K562 (cell line): ENCODE measurements at regions not wholly inside any gene's neighbourhood (a gene's known extent, or its start where the extent isn't known, plus 50 kb on each side); places are given as distances from the start of the nearest gene placed in this dataset.

Experiments used
- ATAC-seq: fragments of 200-7000 bp; cut with Tn5 transposase; 3 replicates; pipeline ENCODE4 v1.9.1; 2020; ENCODE audit warnings: moderate library complexity
- BruUV-seq: library from RNA; stranded (reverse); fragments of 400-500 nt; replicated peaks from 2 replicates; lab custom pipeline; 2021; lab: Mats Ljungman, UMichigan
- CTCF ChIA-PET: fragments of 300-600 bp; formaldehyde crosslinking; extraction: SDS; loops from one replicate; lab custom pipeline; 2021; ENCODE audit warnings: low intra/inter-chr PET ratio; lab: Yijun Ruan, JAX
- POLR2A ChIA-PET: fragments of 300-600, 350-650 bp; sonication (Branson Sonifier 250); formaldehyde crosslinking; extraction: SDS; loops from one replicate; lab custom pipeline; 2021; ENCODE audit warnings: antibody characterized with exemption, inconsistent platforms; lab: Yijun Ruan, JAX
- DNase-seq, 4 experiments: peaks; one replicate each; pipeline versions ENCODE4 v3.0.0 to v3.0.0-alpha.2; 2011 to 2018; ENCODE audit warnings: low spot score in 3 of 4, mixed read lengths in 3 of 4; ENCODE audit errors: extremely low read depth in 1 of 4
- FAIRE-seq: peaks from 2 replicates; lab custom pipeline; 2011; peaks lifted over from hg19 to GRCh38; lab: Jason Lieb, UNC
- H2AFZ ChIP-seq: 2 replicates; pipeline ENCODE4 v1.6.0; 2011; ENCODE audit warnings: low read depth, low read length, control low read depth, inconsistent platforms
- H3K27ac ChIP-seq: fragments of 200-600 bp; 3 replicates; pipeline ENCODE4 v1.8.0; 2011; ENCODE audit warnings: low read depth, mild to moderate bottlenecking, control low read depth, inconsistent platforms, low read length, moderate library complexity, mixed read lengths; ENCODE audit errors: extremely low read depth
- H3K27me3 ChIP-seq, 2 experiments: fragments of 300-600 bp in 1 of 2; 2 replicates in 1 of 2; 3 replicates in 1 of 2; pipeline versions ENCODE4 v1.6.0 to v1.8.0; 2011; ENCODE audit warnings: inconsistent platforms in 2 of 2, low read length in 2 of 2, mild to moderate bottlenecking in 1 of 2, mixed read lengths in 1 of 2, moderate library complexity in 1 of 2; ENCODE audit not compliant: control insufficient read depth in 2 of 2, insufficient read depth in 2 of 2
- H3K36me3 ChIP-seq: fragments of 300-600 bp; 3 replicates; pipeline ENCODE4 v1.8.0; 2011; ENCODE audit warnings: mild to moderate bottlenecking, low read length, inconsistent platforms; ENCODE audit not compliant: control insufficient read depth, insufficient read depth
- H3K4me1 ChIP-seq, 2 experiments: fragments of 200-600 bp in 1 of 2; replicated peaks in 1 of 2; 2 replicates in 1 of 2; 3 replicates in 1 of 2; pipeline versions ENCODE4 v1.5.1 to v1.8.0; 2011; ENCODE audit warnings: inconsistent platforms in 2 of 2, low read length in 2 of 2, mild to moderate bottlenecking in 1 of 2, mixed read lengths in 1 of 2, moderate library complexity in 1 of 2; ENCODE audit not compliant: control insufficient read depth in 2 of 2, insufficient read depth in 2 of 2
- H3K4me2 ChIP-seq: 2 replicates; pipeline ENCODE4 v1.6.1; 2011; ENCODE audit warnings: low read length, control low read depth, inconsistent platforms, mixed read lengths; ENCODE audit not compliant: insufficient read depth
- H3K4me3 ChIP-seq: fragments of 200-600 bp; sonication (generic), shearing (Covaris generic); 2 replicates; pipeline ENCODE4 v1.5.1; 2016; ENCODE audit warnings: control low read depth, inconsistent platforms
- H3K79me2 ChIP-seq: fragments of 200-600 bp; 3 replicates; pipeline ENCODE4 v1.8.0; 2011; ENCODE audit warnings: low read length, inconsistent platforms; ENCODE audit not compliant: control insufficient read depth, insufficient read depth
- H3K9ac ChIP-seq, 2 experiments: 2 replicates each; pipeline versions ENCODE4 v1.6.0 to v1.6.1; 2011; ENCODE audit warnings: low read depth in 2 of 2, low read length in 2 of 2, control low read depth in 1 of 2, inconsistent platforms in 1 of 2, mild to moderate bottlenecking in 1 of 2, mixed read lengths in 1 of 2; ENCODE audit not compliant: insufficient read depth in 1 of 2
- H3K9me1 ChIP-seq: one replicate; pipeline ENCODE4 v1.6.0; 2011; ENCODE audit warnings: inconsistent platforms, mild to moderate bottlenecking, low read length, moderate library complexity; ENCODE audit not compliant: control insufficient read depth, insufficient read depth
- H3K9me3 ChIP-seq: replicated peaks from 2 replicates; pipeline ENCODE4 v1.5.1; 2011; ENCODE audit warnings: low read depth, low read length, inconsistent platforms; ENCODE audit not compliant: control insufficient read depth, insufficient read depth
- H4K20me1 ChIP-seq: replicated peaks from 2 replicates; pipeline ENCODE4 v1.6.1; 2011; ENCODE audit warnings: low read length, inconsistent platforms, mixed read lengths; ENCODE audit not compliant: control insufficient read depth, insufficient read depth
- BCL6 ChIP-seq: fragments of 250-450 bp; sonication (Bioruptor Pico); IDR thresholded peaks from 2 replicates; pipeline ENCODE4 v1.4.0; 2020
- GATA2 ChIP-seq: sonication (generic); formaldehyde crosslinking; IDR thresholded peaks from 2 replicates; pipeline ENCODE4 v1.4.0; 2020; ENCODE audit warnings: mild to moderate bottlenecking, missing genetic modification reagents
- HDAC2 ChIP-seq: fragments of 450-650 bp; IDR thresholded peaks from 2 replicates; pipeline ENCODE4 v1.6.1; 2016; ENCODE audit warnings: mild to moderate bottlenecking
- IRF2 ChIP-seq: sonication (generic); formaldehyde crosslinking; IDR thresholded peaks from 2 replicates; pipeline ENCODE4 v1.8.1; 2022; ENCODE audit warnings: mild to moderate bottlenecking, missing genetic modification reagents
- KAT7 ChIP-seq: sonication (generic); formaldehyde crosslinking; IDR thresholded peaks from 2 replicates; pipeline ENCODE4 v1.8.0; 2022; ENCODE audit warnings: missing genetic modification reagents, mild to moderate bottlenecking, borderline replicate concordance
- MCM3 ChIP-seq: fragments of 450-650 bp; IDR thresholded peaks from 2 replicates; pipeline ENCODE4 v1.6.1; 2016
- RAD51 ChIP-seq: fragments of 450-650 bp; IDR thresholded peaks from 2 replicates; pipeline ENCODE4 v1.7.1; 2016; ENCODE audit warnings: low read depth, mild to moderate bottlenecking, borderline replicate concordance
- RBFOX2 ChIP-seq: fragments of 200-400 bp; formaldehyde crosslinking; IDR thresholded peaks from 2 replicates; pipeline ENCODE4 v1.6.1; 2017; ENCODE audit warnings: low read depth, mild to moderate bottlenecking, low read length, moderate library complexity
- SAFB2 ChIP-seq: fragments of 200-400 bp; formaldehyde crosslinking; IDR thresholded peaks from 2 replicates; pipeline ENCODE4 v1.6.1; 2018; ENCODE audit warnings: borderline replicate concordance, low read length, low read depth, moderate library complexity; ENCODE audit not compliant: severe bottlenecking
- SETDB1 ChIP-seq: IDR thresholded peaks from one replicate; pipeline ENCODE4 v1.6.1; 2012; ENCODE audit warnings: low read length, control low read depth, inconsistent platforms
- SMAD2 ChIP-seq: fragments of 150-350 bp; IDR thresholded peaks from 2 replicates; pipeline ENCODE4 v1.6.1; 2014; ENCODE audit warnings: low read depth, mild to moderate bottlenecking, low read length
- TCF3 ChIP-seq: sonication (generic); formaldehyde crosslinking; IDR thresholded peaks from 2 replicates; pipeline ENCODE4 v1.4.0; 2020; ENCODE audit warnings: mild to moderate bottlenecking, missing genetic modification reagents
- TGIF2 ChIP-seq: sonication (generic); formaldehyde crosslinking; IDR thresholded peaks from 2 replicates; pipeline ENCODE4 v1.8.1; 2022; ENCODE audit warnings: mild to moderate bottlenecking, missing genetic modification reagents, moderate library complexity
- ZBTB17 ChIP-seq: fragments of 450-650 bp; formaldehyde crosslinking; IDR thresholded peaks from 2 replicates; pipeline ENCODE4 v1.4.0; 2020; ENCODE audit warnings: mild to moderate bottlenecking
- ZC3H11A ChIP-seq: IDR thresholded peaks from 2 replicates; pipeline ENCODE4 v1.6.1; 2012; ENCODE audit warnings: low read depth, low read length, improper control_type of control experiment
- ZEB2 ChIP-seq: fragments of 450-650 bp; IDR thresholded peaks from 2 replicates; pipeline ENCODE4 v1.6.1; 2016
- ZNF561 ChIP-seq: fragments of 450-650 bp; formaldehyde crosslinking; conservative IDR thresholded peaks from 2 replicates; pipeline ENCODE4 v1.4.0; 2020; ENCODE audit warnings: mild to moderate bottlenecking, moderate library complexity
- ZNF584 ChIP-seq: fragments of 200-800 bp; sonication (Bioruptor generic); IDR thresholded peaks from 2 replicates; pipeline ENCODE4 v1.6.1; 2016; ENCODE audit warnings: low read depth, mild to moderate bottlenecking, missing genetic modification characterization, missing compliant biosample characterization
- WGBS: fragments of 100-300 bp; shearing (Covaris generic); methylation state at CpG from one replicate; pipeline ENCODE4 v1.1.6; 2016; ENCODE audit warnings: low coverage, mixed read lengths; ENCODE audit not compliant: insufficient coverage; ENCODE audit errors: missing lambda C conversion rate; 5-methylcytosine and 5-hydroxymethylcytosine counted together
- in situ Hi-C: fragments of 300-500 bp; cut with MboI; formaldehyde crosslinking; loops from 4 replicates; pipeline ENCODE4 v1.15.0; 2018; ENCODE audit warnings: inconsistent platforms, mixed read lengths
- intact Hi-C: fragments of 100-400 bp; cut with micrococcal nuclease; formaldehyde crosslinking; loops from 2 replicates; pipeline ENCODE4 v1.14.2; 2022
- TF ChIP-seq, protein P1 (sequence below): IDR thresholded peaks from 2 replicates; pipeline ENCODE4 v1.6.1; 2011; ENCODE audit not compliant: insufficient read length; ENCODE audit errors: extremely low read depth
- TF ChIP-seq, protein P2 (sequence below): sonication (generic); formaldehyde crosslinking; IDR thresholded peaks from 2 replicates; pipeline ENCODE4 v1.8.0; 2022; ENCODE audit warnings: missing genetic modification reagents, mild to moderate bottlenecking, moderate library complexity, borderline replicate concordance

- CTCF ChIA-PET = no interaction called here
Measured at GRCh38 chr5:99368726-99369125, 439.9 kb upstream of the CHD1 start.

More at GRCh38 chr5:99368726-99369125, 439.9 kb upstream of the CHD1 start:
- H2AFZ ChIP-seq = no peak overlapping the region
- no peaks in the 10 kb centered on the region for H3K79me2 ChIP-seq
- TF ChIP-seq SMAD2 (no peak), ZBTB17 (no peak), ZC3H11A (no peak), RBFOX2 (no peak), SETDB1 (no peak), IRF2 (CRISPR knock-in tag) (no peak), HDAC2 (no peak), RAD51 (no peak), TGIF2 (CRISPR knock-in tag) (no peak), ZNF584 (CRISPR knock-in tag) (no peak), ZEB2 (no peak), BCL6 (CRISPR knock-in tag) (no peak), KAT7 (no peak), MCM3 (no peak), GATA2 (CRISPR knock-in tag) (no peak), TCF3 (CRISPR knock-in tag) (no peak), SAFB2 (no peak), ZNF561 (CRISPR knock-in tag) (no peak)
- TF ChIP-seq, protein P1, sequence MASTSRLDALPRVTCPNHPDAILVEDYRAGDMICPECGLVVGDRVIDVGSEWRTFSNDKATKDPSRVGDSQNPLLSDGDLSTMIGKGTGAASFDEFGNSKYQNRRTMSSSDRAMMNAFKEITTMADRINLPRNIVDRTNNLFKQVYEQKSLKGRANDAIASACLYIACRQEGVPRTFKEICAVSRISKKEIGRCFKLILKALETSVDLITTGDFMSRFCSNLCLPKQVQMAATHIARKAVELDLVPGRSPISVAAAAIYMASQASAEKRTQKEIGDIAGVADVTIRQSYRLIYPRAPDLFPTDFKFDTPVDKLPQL = no peak
- TF ChIP-seq, protein P2, sequence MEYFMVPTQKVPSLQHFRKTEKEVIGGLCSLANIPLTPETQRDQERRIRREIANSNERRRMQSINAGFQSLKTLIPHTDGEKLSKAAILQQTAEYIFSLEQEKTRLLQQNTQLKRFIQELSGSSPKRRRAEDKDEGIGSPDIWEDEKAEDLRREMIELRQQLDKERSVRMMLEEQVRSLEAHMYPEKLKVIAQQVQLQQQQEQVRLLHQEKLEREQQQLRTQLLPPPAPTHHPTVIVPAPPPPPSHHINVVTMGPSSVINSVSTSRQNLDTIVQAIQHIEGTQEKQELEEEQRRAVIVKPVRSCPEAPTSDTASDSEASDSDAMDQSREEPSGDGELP = no peak
- H3K4me2 ChIP-seq = no peak overlapping the region
- POLR2A ChIA-PET = no interaction called here
- no peaks in the 10 kb centered on the region for H3K27me3 ChIP-seq
- FAIRE-seq (no peak), DNase-seq (no peak), ATAC-seq (no peak)
- WGBS = 0% methylated on average over 2 of the region's 2 CpGs
- H3K4me1 ChIP-seq = no peaks in the 10 kb centered on the region
- no TSS peak for BruUV-seq
- intact Hi-C loops (no loop called here), in situ Hi-C loops (no loop called here)
- no peak overlapping the region for H3K4me3 ChIP-seq
- no peaks in the 10 kb centered on the region for H4K20me1 ChIP-seq
- no peaks in the 10 kb centered on the region for H3K9me3 ChIP-seq
- no peak overlapping the region for H3K27ac ChIP-seq
- H3K9me1 ChIP-seq = no peaks in the 10 kb centered on the region
- H3K9ac ChIP-seq = no peak overlapping the region
- no peaks in the 10 kb centered on the region for H3K36me3 ChIP-seq
